OCI-LY3 (cell line): ENCODE measurements at regions not wholly inside any gene's neighbourhood (a gene's known extent, or its start where the extent isn't known, plus 50 kb on each side); places are given as distances from the start of the nearest gene placed in this dataset.

Source experiments
- CTCF ChIP-seq: fragments of 200-600, 300-600 bp; sonication (generic); IDR thresholded peaks from 2 replicates; pipeline ENCODE4 v1.5.1; 2014; ENCODE audit warnings: antibody characterized with exemption, low read length, low read depth
- EZH2phosphoT487 ChIP-seq: fragments of 200-600 bp; shearing (Covaris generic); IDR thresholded peaks from 2 replicates; pipeline ENCODE4 v1.6.1; 2018; ENCODE audit warnings: antibody characterized with exemption, mixed run types, low read depth

- TF ChIP-seq CTCF (no peak), EZH2phosphoT487 (no peak)
Observed at GRCh38 chr14:53875324-53875897, 81.2 kb downstream of the BMP4 start.
